PC-3 (cell line): ENCODE measurements at regions not wholly inside any gene's neighbourhood (a gene's known extent, or its start where the extent isn't known, plus 50 kb on each side); places are given as distances from the start of the nearest gene placed in this dataset.

Source experiments
- EZH2 ChIP-seq: fragments of 300-600 bp; sonication (generic); IDR thresholded peaks from one replicate; pipeline ENCODE4 v1.6.1; 2017; ENCODE audit warnings: antibody characterized with exemption, mild to moderate bottlenecking, low read length; ENCODE audit not compliant: unreplicated experiment
- EZH2phosphoT487 ChIP-seq: fragments of 300-600 bp; sonication (generic); IDR thresholded peaks from 2 replicates; pipeline ENCODE4 v1.6.1; 2018; ENCODE audit warnings: mild to moderate bottlenecking, antibody characterized with exemption, low read length, borderline replicate concordance

DNA sequence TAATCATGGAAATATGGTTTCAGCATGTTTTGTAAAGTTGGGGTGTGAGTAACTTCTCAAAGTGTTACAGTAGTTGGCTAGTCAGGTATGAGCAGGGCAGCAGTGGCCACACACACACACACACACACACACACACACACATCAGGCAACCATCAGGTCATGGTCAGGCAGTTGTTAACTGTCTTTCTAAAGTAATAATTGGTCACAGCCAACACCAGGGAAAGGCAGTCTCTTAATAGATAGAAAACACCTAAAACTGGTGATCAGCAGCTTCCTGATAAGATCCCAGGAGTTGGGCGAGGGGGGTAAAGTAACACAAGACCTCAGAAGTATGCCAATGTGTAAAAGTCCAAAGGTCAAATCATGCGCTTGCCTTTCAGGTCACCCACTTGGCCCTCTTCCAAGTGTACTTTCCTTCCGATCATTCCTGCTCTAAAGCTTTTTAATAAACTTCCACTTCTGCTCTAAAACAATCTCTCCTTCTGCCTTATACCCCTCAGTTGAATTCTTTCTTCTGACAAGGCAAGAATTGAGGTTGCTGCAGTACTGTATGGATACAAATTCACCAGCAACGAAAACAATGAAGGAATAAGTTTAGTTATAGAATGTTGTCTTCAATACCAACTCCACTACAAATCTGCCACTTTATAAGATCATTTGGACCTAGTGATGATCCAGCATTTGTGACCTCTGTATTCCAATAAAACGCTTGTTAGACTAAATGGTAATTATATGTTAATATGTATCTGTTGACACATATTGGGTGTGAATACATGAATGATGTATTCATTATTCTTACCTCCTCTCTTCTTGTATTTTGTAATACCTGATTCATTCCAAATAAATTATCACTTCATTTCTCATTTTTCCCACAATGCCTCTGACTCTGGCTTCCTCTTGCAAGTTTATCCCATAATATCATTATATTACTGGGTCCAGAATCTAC lies 254.3 kb downstream of the METTL4 start:
- TF ChIP-seq EZH2 = no peak
- no peak for TF ChIP-seq EZH2phosphoT487
